ENCODE measurements at regions not wholly inside any gene's neighbourhood (a gene's known extent, or its start where the extent isn't known, plus 50 kb on each side); places are given as distances from the start of the nearest gene placed in this dataset.

DNA sequence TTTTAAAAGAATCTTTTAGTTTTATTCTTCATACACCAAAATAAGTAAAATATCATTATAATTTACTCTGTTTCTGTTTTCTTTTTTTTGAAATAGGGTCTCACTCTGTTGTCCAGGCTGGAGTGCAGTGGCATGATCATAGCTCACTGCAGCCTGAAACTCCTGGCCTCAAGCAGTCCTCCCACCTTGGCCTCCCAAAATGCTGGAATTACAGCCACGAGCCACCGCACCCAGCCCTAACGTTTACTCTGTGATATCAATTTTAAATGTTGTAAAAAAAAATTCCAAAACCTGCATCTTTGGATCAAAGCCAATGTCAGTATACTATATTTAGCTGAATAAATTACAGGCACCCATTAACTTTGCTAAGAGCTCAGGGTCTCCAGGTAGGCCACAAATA lies 437.1 kb upstream of the USP15 start:
- TF ChIP-seq, protein P1, sequence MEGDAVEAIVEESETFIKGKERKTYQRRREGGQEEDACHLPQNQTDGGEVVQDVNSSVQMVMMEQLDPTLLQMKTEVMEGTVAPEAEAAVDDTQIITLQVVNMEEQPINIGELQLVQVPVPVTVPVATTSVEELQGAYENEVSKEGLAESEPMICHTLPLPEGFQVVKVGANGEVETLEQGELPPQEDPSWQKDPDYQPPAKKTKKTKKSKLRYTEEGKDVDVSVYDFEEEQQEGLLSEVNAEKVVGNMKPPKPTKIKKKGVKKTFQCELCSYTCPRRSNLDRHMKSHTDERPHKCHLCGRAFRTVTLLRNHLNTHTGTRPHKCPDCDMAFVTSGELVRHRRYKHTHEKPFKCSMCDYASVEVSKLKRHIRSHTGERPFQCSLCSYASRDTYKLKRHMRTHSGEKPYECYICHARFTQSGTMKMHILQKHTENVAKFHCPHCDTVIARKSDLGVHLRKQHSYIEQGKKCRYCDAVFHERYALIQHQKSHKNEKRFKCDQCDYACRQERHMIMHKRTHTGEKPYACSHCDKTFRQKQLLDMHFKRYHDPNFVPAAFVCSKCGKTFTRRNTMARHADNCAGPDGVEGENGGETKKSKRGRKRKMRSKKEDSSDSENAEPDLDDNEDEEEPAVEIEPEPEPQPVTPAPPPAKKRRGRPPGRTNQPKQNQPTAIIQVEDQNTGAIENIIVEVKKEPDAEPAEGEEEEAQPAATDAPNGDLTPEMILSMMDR (IDR thresholded peaks at IDR 0.05; ENCODE audit: insufficient read depth, low read length, poor library complexity, severe bottlenecking): no peak
- no peak for TF ChIP-seq EZH2phosphoT487 (conservative IDR thresholded peaks at IDR 0.05; ENCODE audit: low read length)
